Keratinocyte (primary cell): ENCODE measurements at regions not wholly inside any gene's neighbourhood (a gene's known extent, or its start where the extent isn't known, plus 50 kb on each side); places are given as distances from the start of the nearest gene placed in this dataset.
A peak's percentile ranks its signal among the peaks of the same experiment; 100 is the strongest.

Experiments used
- DNase-seq: peaks from one replicate; pipeline ENCODE4 v3.0.0-alpha.2; 2011; ENCODE audit warnings: low read depth, missing footprints, low spot score
- FAIRE-seq: peaks from 2 replicates; lab custom pipeline; 2011; peaks lifted over from hg19 to GRCh38; lab: Jason Lieb, UNC
- H2AFZ ChIP-seq: 2 replicates; pipeline ENCODE4 v1.6.0; 2012; ENCODE audit warnings: low read length, control low read depth, inconsistent platforms; ENCODE audit not compliant: control insufficient read depth
- H3K27ac ChIP-seq: 2 replicates; pipeline ENCODE4 v1.5.1; 2011; ENCODE audit warnings: low read length; ENCODE audit not compliant: control insufficient read depth, insufficient read depth
- H3K27me3 ChIP-seq: 3 replicates; pipeline ENCODE4 v1.6.0; 2011; ENCODE audit warnings: low read length; ENCODE audit not compliant: control insufficient read depth, insufficient read depth; ENCODE audit errors: extremely low read depth
- H3K36me3 ChIP-seq, 2 experiments: 2 replicates in 1 of 2; 3 replicates in 1 of 2; pipeline ENCODE4 v1.5.1; 2011; ENCODE audit warnings: low read length in 2 of 2, mild to moderate bottlenecking in 1 of 2; ENCODE audit not compliant: control insufficient read depth in 2 of 2, insufficient read depth in 2 of 2; ENCODE audit errors: extremely low read depth in 1 of 2
- H3K4me1 ChIP-seq: 3 replicates; pipeline ENCODE4 v1.5.1; 2011; ENCODE audit warnings: low read length; ENCODE audit not compliant: control insufficient read depth, insufficient read depth; ENCODE audit errors: extremely low read depth
- H3K4me2 ChIP-seq: 3 replicates; pipeline ENCODE4 v1.6.0; 2011; ENCODE audit warnings: low read depth, low read length; ENCODE audit not compliant: control insufficient read depth, insufficient read depth; ENCODE audit errors: extremely low read depth
- H3K4me3 ChIP-seq, 3 experiments: fragments of 200-600 bp in 1 of 3; sonication (generic) in 1 of 3; 2 replicates in 2 of 3; 3 replicates in 1 of 3; pipeline ENCODE4 v1.5.1; 2011 to 2016; ENCODE audit warnings: low read length in 3 of 3, mild to moderate bottlenecking in 3 of 3, control low read depth in 2 of 3, inconsistent platforms in 1 of 3, low read depth in 1 of 3, mixed read lengths in 1 of 3, mixed run types in 1 of 3, moderate library complexity in 1 of 3; ENCODE audit not compliant: control insufficient read depth in 2 of 3, insufficient read depth in 2 of 3; ENCODE audit errors: extremely low read depth in 1 of 3
- H3K79me2 ChIP-seq: 2 replicates; pipeline ENCODE4 v1.6.0; 2012; ENCODE audit warnings: low read length; ENCODE audit not compliant: control insufficient read depth, insufficient read depth
- H3K9ac ChIP-seq: 3 replicates; pipeline ENCODE4 v1.6.0; 2011; ENCODE audit warnings: low read length; ENCODE audit not compliant: control insufficient read depth, insufficient read depth; ENCODE audit errors: extremely low read depth
- H3K9me1 ChIP-seq: 3 replicates; pipeline ENCODE4 v1.6.0; 2011; ENCODE audit warnings: low read length; ENCODE audit not compliant: control insufficient read depth, insufficient read depth; ENCODE audit errors: extremely low read depth
- H3K9me3 ChIP-seq: 2 replicates; pipeline ENCODE4 v1.5.1; 2012; ENCODE audit warnings: low read depth, low read length; ENCODE audit not compliant: control insufficient read depth
- H4K20me1 ChIP-seq: 3 replicates; pipeline ENCODE4 v1.6.0; 2011; ENCODE audit warnings: low read length; ENCODE audit not compliant: control insufficient read depth, insufficient read depth; ENCODE audit errors: extremely low read depth
- EZH2 ChIP-seq: IDR thresholded peaks from one replicate; pipeline ENCODE4 v1.6.1; 2012; ENCODE audit warnings: inconsistent platforms, mild to moderate bottlenecking, low read length, moderate library complexity
- dilution Hi-C: fragments of 300-500 bp; cut with MboI; formaldehyde crosslinking; loops from one replicate; pipeline ENCODE4 v1.7.0; 2020; ENCODE audit warnings: low sequenced_read_pairs; ENCODE audit not compliant: extremely low pct_ligation_motif_present
- TF ChIP-seq, protein P1 (sequence below), 3 experiments: IDR thresholded peaks in 1 of 3; conservative IDR thresholded peaks in 1 of 3; optimal IDR thresholded peaks in 1 of 3; 2 replicates in 2 of 3; 3 replicates in 1 of 3; pipeline versions ENCODE3 to v1.5.1; 2011; ENCODE audit warnings: low read length in 3 of 3, mild to moderate bottlenecking in 3 of 3, moderate library complexity in 2 of 3, control low read depth in 1 of 3, inconsistent platforms in 1 of 3; ENCODE audit not compliant: insufficient read depth in 2 of 3; ENCODE audit errors: extremely low read depth in 1 of 3

DNA sequence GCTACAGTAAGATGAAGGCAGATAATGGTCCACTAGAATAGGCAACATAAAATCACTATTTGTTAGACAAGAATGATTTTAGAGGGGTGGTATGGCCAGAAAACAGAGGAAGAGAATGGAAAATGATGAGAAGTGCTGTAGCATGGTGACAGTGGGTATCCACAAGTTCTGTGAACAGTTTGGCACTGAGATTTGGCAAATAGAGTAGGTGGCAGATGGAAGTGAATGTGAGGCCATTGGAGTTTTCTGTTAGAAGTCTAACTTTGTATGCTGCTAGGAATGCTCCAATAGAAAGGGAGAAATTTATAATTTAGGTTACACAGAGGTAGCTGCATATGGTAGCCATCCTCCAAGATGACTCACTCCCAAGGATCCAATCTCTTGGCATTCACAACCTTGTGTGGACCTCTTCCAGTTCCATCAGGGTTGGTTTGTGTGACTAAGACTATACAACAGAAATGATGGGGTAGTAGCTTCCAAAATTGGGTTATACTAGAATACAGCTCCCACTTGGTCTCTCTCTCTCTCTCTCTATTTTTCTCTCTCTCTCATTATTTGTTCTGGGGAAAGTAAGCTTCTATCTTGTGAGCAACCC, 646.9 kb upstream of the ZNF608 start:
- peaks cover 16% of the 10 kb centered on the region for H3K4me1 ChIP-seq
- no peak overlapping the region for H3K4me3 ChIP-seq
- no peaks in the 10 kb centered on the region for H3K79me2 ChIP-seq
- no peak overlapping the region for H3K4me2 ChIP-seq
- H4K20me1 ChIP-seq, result no peaks in the 10 kb centered on the region
- H2AFZ ChIP-seq, result no peak overlapping the region
- H3K36me3 ChIP-seq, result no peaks in the 10 kb centered on the region
- H3K27ac ChIP-seq, result no peak overlapping the region
- FAIRE-seq, result peak; percentile 70
- H3K9ac ChIP-seq, result no peak overlapping the region
- H3K9me1 ChIP-seq, result no peaks in the 10 kb centered on the region
- dilution Hi-C loops, result no loop called here
- no peaks in the 10 kb centered on the region for H3K27me3 ChIP-seq
- TF ChIP-seq, protein P1, sequence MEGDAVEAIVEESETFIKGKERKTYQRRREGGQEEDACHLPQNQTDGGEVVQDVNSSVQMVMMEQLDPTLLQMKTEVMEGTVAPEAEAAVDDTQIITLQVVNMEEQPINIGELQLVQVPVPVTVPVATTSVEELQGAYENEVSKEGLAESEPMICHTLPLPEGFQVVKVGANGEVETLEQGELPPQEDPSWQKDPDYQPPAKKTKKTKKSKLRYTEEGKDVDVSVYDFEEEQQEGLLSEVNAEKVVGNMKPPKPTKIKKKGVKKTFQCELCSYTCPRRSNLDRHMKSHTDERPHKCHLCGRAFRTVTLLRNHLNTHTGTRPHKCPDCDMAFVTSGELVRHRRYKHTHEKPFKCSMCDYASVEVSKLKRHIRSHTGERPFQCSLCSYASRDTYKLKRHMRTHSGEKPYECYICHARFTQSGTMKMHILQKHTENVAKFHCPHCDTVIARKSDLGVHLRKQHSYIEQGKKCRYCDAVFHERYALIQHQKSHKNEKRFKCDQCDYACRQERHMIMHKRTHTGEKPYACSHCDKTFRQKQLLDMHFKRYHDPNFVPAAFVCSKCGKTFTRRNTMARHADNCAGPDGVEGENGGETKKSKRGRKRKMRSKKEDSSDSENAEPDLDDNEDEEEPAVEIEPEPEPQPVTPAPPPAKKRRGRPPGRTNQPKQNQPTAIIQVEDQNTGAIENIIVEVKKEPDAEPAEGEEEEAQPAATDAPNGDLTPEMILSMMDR (optimal IDR thresholded peaks at IDR 0.05 in 1 of 3, IDR thresholded peaks at IDR 0.05 in 1 of 3, conservative IDR thresholded peaks at IDR 0.05 in 1 of 3; ENCODE audit: extremely low read depth in 1 of 3, insufficient read depth in 2 of 3, low read length in 3 of 3), result no peak
- TF ChIP-seq EZH2, result no peak
- no peaks in the 10 kb centered on the region for H3K9me3 ChIP-seq
- no peak for DNase-seq

DNA sequence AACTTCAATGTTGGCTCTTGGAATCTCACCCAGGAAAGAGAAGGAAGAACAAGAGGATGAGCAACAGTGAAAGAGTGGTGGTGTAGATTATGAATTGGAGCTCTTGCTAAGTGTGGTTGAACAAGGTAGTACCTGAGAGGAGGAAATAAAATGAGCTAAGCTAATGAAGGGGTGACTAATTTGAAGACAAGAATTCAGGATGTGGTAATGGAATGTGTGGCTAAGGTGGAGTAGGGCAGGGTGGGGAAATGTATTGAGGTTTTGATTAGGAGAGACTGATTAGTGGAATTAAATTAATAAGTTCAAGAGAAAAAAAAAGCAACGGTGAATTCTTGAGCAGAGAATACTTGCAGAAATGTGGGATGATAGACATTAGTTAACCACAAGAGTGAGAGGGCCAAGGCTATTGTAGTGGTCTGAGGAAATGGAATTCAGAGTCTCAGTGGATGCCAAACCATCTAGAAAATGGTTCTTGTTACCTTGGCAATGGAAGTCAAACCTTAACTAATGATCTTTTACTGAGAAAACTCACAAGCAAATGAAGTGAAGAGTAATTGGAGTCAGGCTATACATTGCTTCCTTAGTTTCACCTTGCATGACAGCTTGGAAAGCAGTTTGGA, 648.3 kb upstream of the ZNF608 start:
- Histone ChIP-seq H3K27ac (peak overlapping the region; percentile 50), H3K4me2 (peak overlapping the region; percentile 4), H3K9me1 (no peaks in the 10 kb centered on the region), H3K9me3 (no peaks in the 10 kb centered on the region), H3K79me2 (no peaks in the 10 kb centered on the region), H3K4me1 (peaks cover 16% of the 10 kb centered on the region), H3K9ac (no peak overlapping the region), H4K20me1 (no peaks in the 10 kb centered on the region), H3K36me3 (no peaks in the 10 kb centered on the region), H3K4me3 (peak overlapping the region in 1 of 3 experiments; percentile 1), H3K27me3 (no peaks in the 10 kb centered on the region), H2AFZ (peak overlapping the region; percentile 24)
- DNase-seq (peak; percentile 77), FAIRE-seq (peak; percentile 93)
- TF ChIP-seq, protein P1 (optimal IDR thresholded peaks at IDR 0.05 in 1 of 3, IDR thresholded peaks at IDR 0.05 in 1 of 3, conservative IDR thresholded peaks at IDR 0.05 in 1 of 3; ENCODE audit: extremely low read depth in 1 of 3, insufficient read depth in 2 of 3, low read length in 3 of 3), result no peak
- no peak for TF ChIP-seq EZH2
- dilution Hi-C loops, result no loop called here
